Osteocyte (in vitro differentiated cells): ENCODE measurements at regions not wholly inside any gene's neighbourhood (a gene's known extent, or its start where the extent isn't known, plus 50 kb on each side); places are given as distances from the start of the nearest gene placed in this dataset.

Experiments
- DNase-seq: peaks from one replicate; pipeline ENCODE4 v3.0.0; 2021; ENCODE audit warnings: mixed read lengths; ENCODE audit not compliant: unreplicated experiment; ENCODE audit errors: extremely low spot score
- H3K27ac Mint-ChIP-seq: one replicate; pipeline ENCODE4 v1.8.0; 2021; ENCODE audit warnings: mild to moderate bottlenecking, mixed read lengths; ENCODE audit not compliant: unreplicated experiment
- H3K27me3 Mint-ChIP-seq: one replicate; pipeline ENCODE4 v1.8.0; 2021; ENCODE audit warnings: mixed read lengths; ENCODE audit not compliant: unreplicated experiment
- H3K36me3 Mint-ChIP-seq: one replicate; pipeline ENCODE4 v1.8.0; 2021; ENCODE audit warnings: mixed read lengths; ENCODE audit not compliant: unreplicated experiment
- H3K4me1 Mint-ChIP-seq: one replicate; pipeline ENCODE4 v1.8.0; 2021; ENCODE audit warnings: mixed read lengths; ENCODE audit not compliant: unreplicated experiment
- H3K4me3 Mint-ChIP-seq: one replicate; pipeline ENCODE4 v1.8.0; 2021; ENCODE audit warnings: mild to moderate bottlenecking, moderate library complexity, mixed read lengths; ENCODE audit not compliant: unreplicated experiment
- H3K9me3 Mint-ChIP-seq: one replicate; pipeline ENCODE4 v1.8.0; 2021; ENCODE audit warnings: mixed read lengths; ENCODE audit not compliant: unreplicated experiment
- TF ChIP-seq, protein P1 (sequence below): fragments of 200-600 bp; sonication (generic); IDR thresholded peaks from 2 replicates; pipeline ENCODE4 v1.5.0; 2021; ENCODE audit warnings: antibody characterized with exemption, mild to moderate bottlenecking, moderate library complexity

- DNase-seq, result no peak
- H3K4me1 Mint-ChIP-seq, result no peaks in the 10 kb centered on the region
- peaks cover 13% of the 10 kb centered on the region for H3K9me3 Mint-ChIP-seq
- no peak overlapping the region for H3K27ac Mint-ChIP-seq
- no peaks in the 10 kb centered on the region for H3K36me3 Mint-ChIP-seq
- TF ChIP-seq, protein P1, sequence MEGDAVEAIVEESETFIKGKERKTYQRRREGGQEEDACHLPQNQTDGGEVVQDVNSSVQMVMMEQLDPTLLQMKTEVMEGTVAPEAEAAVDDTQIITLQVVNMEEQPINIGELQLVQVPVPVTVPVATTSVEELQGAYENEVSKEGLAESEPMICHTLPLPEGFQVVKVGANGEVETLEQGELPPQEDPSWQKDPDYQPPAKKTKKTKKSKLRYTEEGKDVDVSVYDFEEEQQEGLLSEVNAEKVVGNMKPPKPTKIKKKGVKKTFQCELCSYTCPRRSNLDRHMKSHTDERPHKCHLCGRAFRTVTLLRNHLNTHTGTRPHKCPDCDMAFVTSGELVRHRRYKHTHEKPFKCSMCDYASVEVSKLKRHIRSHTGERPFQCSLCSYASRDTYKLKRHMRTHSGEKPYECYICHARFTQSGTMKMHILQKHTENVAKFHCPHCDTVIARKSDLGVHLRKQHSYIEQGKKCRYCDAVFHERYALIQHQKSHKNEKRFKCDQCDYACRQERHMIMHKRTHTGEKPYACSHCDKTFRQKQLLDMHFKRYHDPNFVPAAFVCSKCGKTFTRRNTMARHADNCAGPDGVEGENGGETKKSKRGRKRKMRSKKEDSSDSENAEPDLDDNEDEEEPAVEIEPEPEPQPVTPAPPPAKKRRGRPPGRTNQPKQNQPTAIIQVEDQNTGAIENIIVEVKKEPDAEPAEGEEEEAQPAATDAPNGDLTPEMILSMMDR, result no peak
- H3K4me3 Mint-ChIP-seq, result no peak overlapping the region
- H3K27me3 Mint-ChIP-seq, result peaks cover 2% of the 10 kb centered on the region
Observed at GRCh38 chr16:50480206-50480605, 68.0 kb upstream of the NKD1 start.

DNA sequence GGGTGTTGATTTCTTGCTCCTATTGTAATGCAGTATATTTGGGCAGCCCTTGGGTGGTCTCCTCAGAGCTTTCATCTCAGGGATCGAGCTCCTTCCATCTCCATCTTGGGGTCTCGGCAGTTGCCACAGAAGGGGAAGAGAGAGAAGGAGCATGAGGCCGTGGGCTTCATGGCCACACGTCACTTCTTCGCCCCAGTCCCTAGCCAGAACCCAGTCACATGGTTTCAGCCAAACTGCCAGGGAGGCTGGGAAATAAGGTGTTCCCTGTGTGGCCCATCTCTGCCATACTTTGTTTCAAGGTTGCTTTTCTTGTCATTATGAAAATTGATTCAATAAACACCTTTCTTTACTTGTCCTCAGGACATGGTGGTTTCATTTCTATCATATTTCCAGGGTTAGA, 68.4 kb upstream of the NKD1 start:
- TF ChIP-seq, protein P1, result no peak
- no peaks in the 10 kb centered on the region for H3K4me1 Mint-ChIP-seq
- H3K27ac Mint-ChIP-seq, result no peak overlapping the region
- H3K9me3 Mint-ChIP-seq, result peaks cover 9% of the 10 kb centered on the region
- peaks cover 2% of the 10 kb centered on the region for H3K27me3 Mint-ChIP-seq
- H3K4me3 Mint-ChIP-seq, result no peak overlapping the region
- H3K36me3 Mint-ChIP-seq, result no peaks in the 10 kb centered on the region
- DNase-seq, result no peak

- Mint-ChIP-seq H3K27ac (no peak overlapping the region), H3K4me3 (no peak overlapping the region), H3K9me3 (peaks cover 1% of the 10 kb centered on the region), H3K27me3 (peaks cover 2% of the 10 kb centered on the region), H3K36me3 (no peaks in the 10 kb centered on the region), H3K4me1 (no peaks in the 10 kb centered on the region)
- DNase-seq, result no peak
- TF ChIP-seq, protein P1, result no peak
Observed at GRCh38 chr16:50478773-50479149, 69.4 kb upstream of the NKD1 start.

DNA sequence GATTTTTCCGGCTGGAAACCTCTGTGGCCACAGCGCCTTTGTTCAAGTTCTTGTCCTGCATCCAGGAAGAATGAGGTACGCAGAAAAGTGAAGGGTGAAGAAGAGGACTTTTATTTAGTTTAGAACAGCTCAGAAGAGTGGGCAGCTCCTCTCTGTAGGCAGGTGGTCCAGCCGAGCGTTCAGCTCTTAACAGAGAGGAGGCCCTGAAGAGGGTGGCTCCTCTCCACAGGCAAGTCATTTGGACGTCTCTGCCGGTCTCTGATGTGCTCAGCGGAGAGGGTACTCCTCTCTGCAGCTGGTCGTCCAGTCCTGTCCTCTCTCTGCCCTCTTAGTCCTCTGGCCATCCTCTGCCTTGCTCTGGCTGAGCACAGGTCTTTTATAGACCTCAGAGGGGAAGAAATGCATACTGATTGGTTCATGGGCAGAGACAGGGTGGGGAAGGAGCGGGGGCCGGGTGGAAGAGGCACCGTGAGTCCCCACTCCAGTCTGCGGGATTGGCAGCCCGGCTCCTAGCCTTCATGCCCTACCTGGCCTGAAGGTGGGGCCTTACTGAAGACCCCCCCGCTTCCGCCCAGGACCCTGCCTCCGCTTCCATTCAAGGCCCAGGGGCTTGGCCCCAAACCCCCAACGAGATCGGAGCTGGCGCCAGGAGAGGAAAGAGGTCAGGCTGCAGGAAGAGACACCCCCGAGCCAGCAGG, 70.0 kb upstream of the NKD1 start:
- DNase-seq, result no peak
- no peak overlapping the region for H3K27ac Mint-ChIP-seq
- H3K4me3 Mint-ChIP-seq, result no peak overlapping the region
- no peaks in the 10 kb centered on the region for H3K36me3 Mint-ChIP-seq
- TF ChIP-seq, protein P1, result no peak
- H3K27me3 Mint-ChIP-seq, result peaks cover 2% of the 10 kb centered on the region
- no peaks in the 10 kb centered on the region for H3K9me3 Mint-ChIP-seq
- H3K4me1 Mint-ChIP-seq, result no peaks in the 10 kb centered on the region

GRCh38 chr16:50476486-50477255, 71.5 kb upstream of the NKD1 start:
- no peak overlapping the region for H3K4me3 Mint-ChIP-seq
- H3K27ac Mint-ChIP-seq, result no peak overlapping the region
- H3K27me3 Mint-ChIP-seq, result peaks cover 2% of the 10 kb centered on the region
- TF ChIP-seq, protein P1, result no peak
- H3K36me3 Mint-ChIP-seq, result no peaks in the 10 kb centered on the region
- no peaks in the 10 kb centered on the region for H3K4me1 Mint-ChIP-seq
- no peak for DNase-seq
- no peaks in the 10 kb centered on the region for H3K9me3 Mint-ChIP-seq
